IMR-90 (cell line): ENCODE measurements at regions not wholly inside any gene's neighbourhood (a gene's known extent, or its start where the extent isn't known, plus 50 kb on each side); places are given as distances from the start of the nearest gene placed in this dataset.

Experiments used
- ATAC-seq: fragments of 200-7000 bp; cut with Tn5 transposase; 2 replicates; pipeline ENCODE4 v1.9.1; 2020; ENCODE audit warnings: low read depth, mild to moderate bottlenecking, moderate library complexity
- BruUV-seq: library from RNA; stranded (reverse); fragments of 400-500 nt; replicated peaks from 2 replicates; lab custom pipeline; 2021; lab: Mats Ljungman, UMichigan
- CTCF ChIA-PET: fragments of 300-600 bp; formaldehyde crosslinking; extraction: SDS; loops from one replicate; lab custom pipeline; 2021; ENCODE audit warnings: antibody characterized with exemption; lab: Yijun Ruan, JAX
- POLR2A ChIA-PET: fragments of 300-600 bp; sonication (Branson Sonifier 250); formaldehyde crosslinking; loops from one replicate; lab custom pipeline; 2022; ENCODE audit warnings: antibody characterized with exemption; ENCODE audit not compliant: unreplicated experiment; lab: Charles Lee
- DNase-seq: peaks from one replicate; pipeline ENCODE4 v3.0.0; 2013
- H2AFZ ChIP-seq: replicated peaks from 2 replicates; pipeline ENCODE3; 2013; ENCODE audit warnings: low read length, mild to moderate bottlenecking; ENCODE audit not compliant: poor library complexity
- H2AK5ac ChIP-seq: 2 replicates; pipeline ENCODE4 v1.6.1; 2013; ENCODE audit warnings: low read depth, low read length, inconsistent platforms
- H2AK9ac ChIP-seq: replicated peaks from 2 replicates; pipeline ENCODE3; 2013; ENCODE audit warnings: mild to moderate bottlenecking, low read depth, low read length, moderate library complexity; ENCODE audit not compliant: poor library complexity
- H2BK120ac ChIP-seq: 2 replicates; pipeline ENCODE4 v1.6.1; 2013; ENCODE audit warnings: low read depth, low read length, inconsistent platforms
- H2BK15ac ChIP-seq: 3 replicates; pipeline ENCODE4 v1.6.1; 2013; ENCODE audit warnings: low read depth, low read length, inconsistent platforms
- H2BK20ac ChIP-seq: 2 replicates; pipeline ENCODE4 v1.6.1; 2013; ENCODE audit warnings: low read depth, mild to moderate bottlenecking, inconsistent platforms, low read length, moderate library complexity
- H2BK5ac ChIP-seq: 2 replicates; pipeline ENCODE4 v1.6.1; 2013; ENCODE audit warnings: mild to moderate bottlenecking, low read depth, low read length, inconsistent platforms; ENCODE audit not compliant: poor library complexity, severe bottlenecking
- H3K14ac ChIP-seq: replicated peaks from 2 replicates; pipeline ENCODE4 v1.6.1; 2013; ENCODE audit warnings: low read depth, low read length, inconsistent platforms
- H3K18ac ChIP-seq: 2 replicates; pipeline ENCODE4 v1.6.1; 2013; ENCODE audit warnings: low read depth, low read length, control low read depth
- H3K23ac ChIP-seq: 2 replicates; pipeline ENCODE4 v1.6.1; 2013; ENCODE audit warnings: low read depth, low read length, inconsistent platforms
- H3K27ac ChIP-seq: 2 replicates; pipeline ENCODE4 v1.5.1; 2013; ENCODE audit warnings: mild to moderate bottlenecking, control low read depth, low read length; ENCODE audit not compliant: insufficient read depth
- H3K27me3 ChIP-seq: 2 replicates; pipeline ENCODE4 v1.6.1; 2013; ENCODE audit warnings: low read length; ENCODE audit not compliant: control insufficient read depth, insufficient read depth
- H3K36me3 ChIP-seq: 2 replicates; pipeline ENCODE4 v1.6.1; 2013; ENCODE audit warnings: low read length, mixed read lengths; ENCODE audit not compliant: control insufficient read depth, insufficient read depth
- H3K4ac ChIP-seq: 2 replicates; pipeline ENCODE4 v1.6.1; 2013; ENCODE audit warnings: low read depth, low read length, inconsistent platforms
- H3K4me1 ChIP-seq: 2 replicates; pipeline ENCODE4 v1.6.1; 2013; ENCODE audit warnings: low read length, mixed read lengths; ENCODE audit not compliant: control insufficient read depth, insufficient read depth
- H3K4me2 ChIP-seq: 2 replicates; pipeline ENCODE4 v1.6.1; 2013; ENCODE audit warnings: low read depth, mild to moderate bottlenecking, control low read depth, low read length, moderate library complexity
- H3K4me3 ChIP-seq: 2 replicates; pipeline ENCODE4 v1.5.1; 2013; ENCODE audit warnings: low read depth, mild to moderate bottlenecking, control low read depth, low read length, moderate library complexity; ENCODE audit not compliant: insufficient read depth
- H3K56ac ChIP-seq: 2 replicates; pipeline ENCODE4 v1.6.1; 2013; ENCODE audit warnings: low read length, inconsistent platforms; ENCODE audit not compliant: insufficient read depth; ENCODE audit errors: extremely low read depth
- H3K79me1 ChIP-seq, 2 experiments: 2 replicates each; pipeline ENCODE4 v1.6.1; 2013; ENCODE audit warnings: low read length in 2 of 2, inconsistent platforms in 1 of 2, low read depth in 1 of 2
- H3K9ac ChIP-seq: 2 replicates; pipeline ENCODE4 v1.6.1; 2013; ENCODE audit warnings: low read depth, low read length, control low read depth
- H3K9me1 ChIP-seq: 2 replicates; pipeline ENCODE4 v1.6.1; 2013; ENCODE audit warnings: low read length, inconsistent platforms; ENCODE audit not compliant: insufficient read depth
- H3K9me3 ChIP-seq: 2 replicates; pipeline ENCODE4 v1.6.1; 2013; ENCODE audit warnings: low read length; ENCODE audit not compliant: control insufficient read depth, insufficient read depth
- H4K20me1 ChIP-seq: 2 replicates; pipeline ENCODE4 v1.6.1; 2013; ENCODE audit warnings: low read length, inconsistent platforms; ENCODE audit not compliant: insufficient read depth
- H4K5ac ChIP-seq: 2 replicates; pipeline ENCODE4 v1.6.1; 2013; ENCODE audit warnings: mild to moderate bottlenecking, low read depth, low read length, control low read depth
- H4K8ac ChIP-seq, 2 experiments: 2 replicates each; pipeline ENCODE4 v1.6.1; 2013; ENCODE audit warnings: low read depth in 2 of 2, low read length in 2 of 2, control low read depth in 1 of 2, inconsistent platforms in 1 of 2
- H4K91ac ChIP-seq: 2 replicates; pipeline ENCODE4 v1.6.1; 2013; ENCODE audit warnings: low read depth, low read length, inconsistent platforms; ENCODE audit not compliant: insufficient read depth
- BHLHE40 ChIP-seq: fragments of 150-350 bp; IDR thresholded peaks from 2 replicates; pipeline ENCODE4 v1.6.1; 2016; ENCODE audit warnings: mild to moderate bottlenecking, low read depth, low read length
- CHD1 ChIP-seq: IDR thresholded peaks from 2 replicates; pipeline ENCODE4 v1.6.1; 2012; ENCODE audit warnings: low read depth, low read length, improper control_type of control experiment
- ELK1 ChIP-seq: fragments of 150-350 bp; IDR thresholded peaks from 2 replicates; pipeline ENCODE4 v1.6.1; 2016; ENCODE audit warnings: low read depth, mild to moderate bottlenecking, low read length, moderate library complexity, borderline replicate concordance
- FOS ChIP-seq: fragments of 150-350 bp; IDR thresholded peaks from 2 replicates; pipeline ENCODE4 v1.6.1; 2016; ENCODE audit warnings: low read depth, low read length
- MAZ ChIP-seq: IDR thresholded peaks from 2 replicates; pipeline ENCODE4 v1.6.1; 2012; ENCODE audit warnings: low read depth, mild to moderate bottlenecking, low read length, improper control_type of control experiment, moderate library complexity, borderline replicate concordance
- MXI1 ChIP-seq: IDR thresholded peaks from 2 replicates; pipeline ENCODE4 v1.6.1; 2012; ENCODE audit warnings: low read depth, mild to moderate bottlenecking, low read length, moderate library complexity, borderline replicate concordance
- NFE2L2 ChIP-seq: fragments of 150-350 bp; IDR thresholded peaks from 2 replicates; pipeline ENCODE4 v1.6.1; 2016; ENCODE audit warnings: low read depth, mild to moderate bottlenecking, low read length
- POLR2A ChIP-seq: IDR thresholded peaks from 2 replicates; pipeline ENCODE4 v1.6.1; 2012; ENCODE audit warnings: mild to moderate bottlenecking, low read depth, low read length
- RAD21 ChIP-seq: IDR thresholded peaks from 2 replicates; pipeline ENCODE4 v1.6.1; 2012; ENCODE audit warnings: low read length, improper control_type of control experiment
- RCOR1 ChIP-seq: IDR thresholded peaks from 2 replicates; pipeline ENCODE4 v1.6.1; 2012; ENCODE audit warnings: mild to moderate bottlenecking, low read length, improper control_type of control experiment; ENCODE audit not compliant: insufficient replicate concordance
- RFX5 ChIP-seq: IDR thresholded peaks from 2 replicates; pipeline ENCODE4 v1.8.0; 2012; ENCODE audit warnings: low read depth, mild to moderate bottlenecking, low read length, moderate library complexity
- WGBS, 2 experiments: methylation state at CpG; one replicate each; pipeline versions ENCODE4 v1.1.5 to v1.1.7; 2013; ENCODE audit warnings: missing lambda C conversion rate in 2 of 2; ENCODE audit not compliant: insufficient read length in 1 of 2; ENCODE audit errors: extremely low coverage in 2 of 2; 5-methylcytosine and 5-hydroxymethylcytosine counted together
- dilution Hi-C: fragments of 300-500 bp; cut with HindIII; formaldehyde crosslinking; loops from one replicate; pipeline ENCODE4 v1.14.3; 2018; ENCODE audit warnings: low sequenced_read_pairs; ENCODE audit not compliant: unreplicated experiment
- in situ Hi-C: fragments of 300-500 bp; cut with MboI; formaldehyde crosslinking; loops from 3 replicates; pipeline ENCODE4 v1.14.3; 2019; ENCODE audit warnings: low sequenced_read_pairs, inconsistent platforms, mixed read lengths
- intact Hi-C: fragments of 100-400 bp; cut with micrococcal nuclease; formaldehyde crosslinking; loops from 2 replicates; pipeline ENCODE4 v1.10.0; 2022
- TF ChIP-seq, protein P1 (sequence below): fragments of 150-350 bp; IDR thresholded peaks from 2 replicates; pipeline ENCODE4 v1.6.1; 2017; ENCODE audit warnings: mild to moderate bottlenecking, antibody characterized with exemption, low read length, low read depth

DNA sequence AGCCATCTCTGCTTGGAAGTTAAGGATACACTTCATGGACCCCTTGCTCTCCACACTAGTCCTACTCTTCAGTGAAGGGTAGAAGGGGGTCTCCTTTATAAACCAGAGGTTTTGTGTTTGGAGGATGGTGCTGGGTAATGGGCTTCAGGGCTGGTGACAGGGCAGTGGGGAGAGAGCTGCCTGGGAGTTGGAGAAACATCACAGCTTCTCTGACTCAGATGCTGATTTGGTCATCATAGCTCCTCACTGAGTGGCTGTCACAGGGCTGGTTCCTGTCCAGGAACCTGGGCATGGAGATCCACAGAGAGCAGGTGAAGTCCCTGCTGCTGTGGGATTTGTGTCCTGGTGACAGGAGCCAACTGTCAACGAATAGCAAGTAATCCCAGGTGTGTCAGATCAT lies 333.9 kb upstream of the ATP10A start:
- H2BK15ac ChIP-seq, result no peak overlapping the region
- no peak overlapping the region for H4K5ac ChIP-seq
- H3K27me3 ChIP-seq, result no peaks in the 10 kb centered on the region
- H3K56ac ChIP-seq, result no peak overlapping the region
- dilution Hi-C loops, result no loop called here
- 0% methylated on average over 1 of the region's 1 CpG; no CpG with 5 or more reads in 1 of the 2 experiments for WGBS, 2 experiments
- no peak overlapping the region for H3K4me3 ChIP-seq
- H3K9ac ChIP-seq, result no peak overlapping the region
- H2AK9ac ChIP-seq, result no peak overlapping the region
- H3K23ac ChIP-seq, result no peak overlapping the region
- no peak overlapping the region for H2BK5ac ChIP-seq
- H3K79me1 ChIP-seq, result no peaks in the 10 kb centered on the region
- ATAC-seq (no peak), DNase-seq (no peak)
- CTCF ChIA-PET, result no interaction called here
- no peak overlapping the region for H4K91ac ChIP-seq
- no peak overlapping the region for H2AK5ac ChIP-seq
- H2BK20ac ChIP-seq, result no peak overlapping the region
- POLR2A ChIA-PET, result no interaction called here
- H3K14ac ChIP-seq, result no peak overlapping the region
- no peak overlapping the region for H3K4me2 ChIP-seq
- H2AFZ ChIP-seq, result no peak overlapping the region
- H2BK120ac ChIP-seq, result no peak overlapping the region
- BruUV-seq, result no TSS peak
- no peaks in the 10 kb centered on the region for H3K9me1 ChIP-seq
- no peak overlapping the region for H3K18ac ChIP-seq
- H3K4ac ChIP-seq, result no peak overlapping the region
- no peak overlapping the region for H3K27ac ChIP-seq
- in situ Hi-C loops, result no loop called here
- no peaks in the 10 kb centered on the region for H3K4me1 ChIP-seq
- H4K20me1 ChIP-seq, result no peaks in the 10 kb centered on the region
- no peak for TF ChIP-seq POLR2A
- TF ChIP-seq MXI1, result no peak
- TF ChIP-seq FOS, result no peak
- TF ChIP-seq RAD21, result no peak
- TF ChIP-seq, protein P1, sequence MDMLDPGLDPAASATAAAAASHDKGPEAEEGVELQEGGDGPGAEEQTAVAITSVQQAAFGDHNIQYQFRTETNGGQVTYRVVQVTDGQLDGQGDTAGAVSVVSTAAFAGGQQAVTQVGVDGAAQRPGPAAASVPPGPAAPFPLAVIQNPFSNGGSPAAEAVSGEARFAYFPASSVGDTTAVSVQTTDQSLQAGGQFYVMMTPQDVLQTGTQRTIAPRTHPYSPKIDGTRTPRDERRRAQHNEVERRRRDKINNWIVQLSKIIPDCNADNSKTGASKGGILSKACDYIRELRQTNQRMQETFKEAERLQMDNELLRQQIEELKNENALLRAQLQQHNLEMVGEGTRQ, result no peak
- no peak for TF ChIP-seq CHD1
- no peak for TF ChIP-seq ELK1
- TF ChIP-seq RFX5, result no peak
- TF ChIP-seq BHLHE40, result no peak
- no peak for TF ChIP-seq RCOR1
- TF ChIP-seq NFE2L2, result no peak
- TF ChIP-seq MAZ, result no peak
- no peak overlapping the region for H4K8ac ChIP-seq
- intact Hi-C loops, result no loop called here
- H3K9me3 ChIP-seq, result peaks cover 9% of the 10 kb centered on the region
- no peaks in the 10 kb centered on the region for H3K36me3 ChIP-seq
